Neural progenitor cell (in vitro differentiated cells): ENCODE measurements at regions not wholly inside any gene's neighbourhood (a gene's known extent, or its start where the extent isn't known, plus 50 kb on each side); places are given as distances from the start of the nearest gene placed in this dataset.

Experiments used
- DNase-seq: peaks from one replicate; pipeline ENCODE4 v3.0.0-alpha.2; 2016; ENCODE audit warnings: low spot score
- H2AFZ ChIP-seq: fragments of 200-600 bp; sonication (generic); replicated peaks from 2 replicates; pipeline ENCODE4 v1.6.1; 2016; ENCODE audit warnings: antibody characterized with exemption
- H3F3A ChIP-seq: fragments of 200-600 bp; sonication (generic); 2 replicates; pipeline ENCODE4 v1.6.1; 2016; ENCODE audit warnings: antibody characterized with exemption, low read depth
- H3K27ac ChIP-seq: fragments of 200-600 bp; sonication (generic); 2 replicates; pipeline ENCODE4 v1.5.1; 2016; ENCODE audit warnings: mild to moderate bottlenecking
- H3K27me3 ChIP-seq: fragments of 200-600 bp; sonication (generic); 2 replicates; pipeline ENCODE4 v1.6.1; 2016; ENCODE audit warnings: mild to moderate bottlenecking, moderate library complexity
- H3K36me3 ChIP-seq: fragments of 200-600 bp; sonication (generic); 2 replicates; pipeline ENCODE4 v1.5.1; 2016
- H3K4me1 ChIP-seq: fragments of 200-600 bp; sonication (generic); 2 replicates; pipeline ENCODE4 v1.6.1; 2016; ENCODE audit warnings: mixed run types
- H3K4me2 ChIP-seq: fragments of 200-600 bp; sonication (generic); 2 replicates; pipeline ENCODE4 v1.6.1; 2016
- H3K4me3 ChIP-seq: fragments of 200-600 bp; sonication (generic); 2 replicates; pipeline ENCODE4 v1.5.1; 2016
- H3K79me2 ChIP-seq: fragments of 200-600 bp; sonication (generic); 2 replicates; pipeline ENCODE4 v1.6.1; 2016; ENCODE audit warnings: low read depth
- H3K9ac ChIP-seq: fragments of 200-600 bp; sonication (generic); 2 replicates; pipeline ENCODE4 v1.6.1; 2016
- H3K9me3 ChIP-seq: fragments of 200-600 bp; sonication (generic); 2 replicates; pipeline ENCODE4 v1.5.1; 2016; ENCODE audit warnings: low read depth
- H4K20me1 ChIP-seq: fragments of 200-600 bp; sonication (generic); 2 replicates; pipeline ENCODE4 v1.6.1; 2016; ENCODE audit warnings: low read depth
- H3K27ac Mint-ChIP-seq: 3 replicates; pipeline ENCODE4 v1.8.0; 2021; ENCODE audit warnings: mixed read lengths
- H3K27me3 Mint-ChIP-seq: 2 replicates; pipeline ENCODE4 v1.8.0; 2022; ENCODE audit warnings: low read depth, mild to moderate bottlenecking, inconsistent platforms, moderate library complexity, mixed read lengths; ENCODE audit not compliant: insufficient read depth
- H3K36me3 Mint-ChIP-seq: 3 replicates; pipeline ENCODE4 v1.8.0; 2021; ENCODE audit warnings: mixed read lengths
- H3K4me1 Mint-ChIP-seq: 3 replicates; pipeline ENCODE4 v1.8.0; 2021; ENCODE audit warnings: mixed read lengths
- H3K4me3 Mint-ChIP-seq: 3 replicates; pipeline ENCODE4 v1.8.0; 2021; ENCODE audit warnings: mild to moderate bottlenecking, moderate library complexity, mixed read lengths
- H3K9me3 Mint-ChIP-seq: 3 replicates; pipeline ENCODE4 v1.8.0; 2020; ENCODE audit warnings: mixed read lengths
- EZH2 ChIP-seq: fragments of 200-600 bp; sonication (generic); IDR thresholded peaks from 2 replicates; pipeline ENCODE4 v1.6.1; 2017; ENCODE audit warnings: antibody characterized with exemption, mild to moderate bottlenecking, moderate library complexity
- EZH2phosphoT487 ChIP-seq: fragments of 200-600 bp; sonication (generic); IDR thresholded peaks from 2 replicates; pipeline ENCODE4 v1.6.1; 2017; ENCODE audit warnings: antibody characterized with exemption
- TF ChIP-seq, protein P1 (sequence below): fragments of 200-600 bp; sonication (generic); IDR thresholded peaks from 2 replicates; pipeline ENCODE4 v1.5.1; 2017; ENCODE audit warnings: antibody characterized with exemption, mild to moderate bottlenecking

DNA sequence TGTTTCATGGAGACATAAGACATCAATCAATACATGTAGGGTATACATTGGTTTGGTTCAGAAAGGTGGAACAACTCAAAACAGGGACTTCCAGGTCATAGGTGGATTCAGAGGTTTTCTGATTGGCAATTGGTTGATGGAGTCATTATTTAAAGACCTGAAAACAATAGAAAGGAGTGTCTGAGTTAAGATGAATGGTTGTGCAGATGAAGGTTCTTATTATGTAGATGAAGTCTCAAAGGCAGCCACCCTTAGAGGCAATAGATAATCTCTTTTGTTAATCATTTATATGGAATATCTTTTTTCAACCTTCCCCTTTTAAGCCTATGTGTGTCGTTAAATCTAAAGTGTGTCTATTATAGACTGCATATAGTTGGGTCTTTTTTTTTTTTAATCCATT is 67.8 kb upstream of the LYPLAL1 start:
- Mint-ChIP-seq H3K9me3 (no peaks in the 10 kb centered on the region), H3K4me3 (no peak overlapping the region), H3K4me1 (no peaks in the 10 kb centered on the region), H3K36me3 (no peaks in the 10 kb centered on the region), H3K27me3 (no peaks in the 10 kb centered on the region), H3K27ac (no peak overlapping the region)
- no peak overlapping the region for H3K9ac ChIP-seq
- no peak overlapping the region for H3K27ac ChIP-seq
- H3K79me2 ChIP-seq, result no peaks in the 10 kb centered on the region
- DNase-seq, result no peak
- H3K27me3 ChIP-seq, result no peaks in the 10 kb centered on the region
- no peak overlapping the region for H3K4me3 ChIP-seq
- no peak for TF ChIP-seq EZH2phosphoT487
- TF ChIP-seq, protein P1, sequence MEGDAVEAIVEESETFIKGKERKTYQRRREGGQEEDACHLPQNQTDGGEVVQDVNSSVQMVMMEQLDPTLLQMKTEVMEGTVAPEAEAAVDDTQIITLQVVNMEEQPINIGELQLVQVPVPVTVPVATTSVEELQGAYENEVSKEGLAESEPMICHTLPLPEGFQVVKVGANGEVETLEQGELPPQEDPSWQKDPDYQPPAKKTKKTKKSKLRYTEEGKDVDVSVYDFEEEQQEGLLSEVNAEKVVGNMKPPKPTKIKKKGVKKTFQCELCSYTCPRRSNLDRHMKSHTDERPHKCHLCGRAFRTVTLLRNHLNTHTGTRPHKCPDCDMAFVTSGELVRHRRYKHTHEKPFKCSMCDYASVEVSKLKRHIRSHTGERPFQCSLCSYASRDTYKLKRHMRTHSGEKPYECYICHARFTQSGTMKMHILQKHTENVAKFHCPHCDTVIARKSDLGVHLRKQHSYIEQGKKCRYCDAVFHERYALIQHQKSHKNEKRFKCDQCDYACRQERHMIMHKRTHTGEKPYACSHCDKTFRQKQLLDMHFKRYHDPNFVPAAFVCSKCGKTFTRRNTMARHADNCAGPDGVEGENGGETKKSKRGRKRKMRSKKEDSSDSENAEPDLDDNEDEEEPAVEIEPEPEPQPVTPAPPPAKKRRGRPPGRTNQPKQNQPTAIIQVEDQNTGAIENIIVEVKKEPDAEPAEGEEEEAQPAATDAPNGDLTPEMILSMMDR, result no peak
- TF ChIP-seq EZH2, result no peak
- no peaks in the 10 kb centered on the region for H3K4me1 ChIP-seq
- H3K4me2 ChIP-seq, result no peak overlapping the region
- H2AFZ ChIP-seq, result no peak overlapping the region
- H3F3A ChIP-seq, result no peaks in the 10 kb centered on the region
- no peaks in the 10 kb centered on the region for H3K36me3 ChIP-seq
- no peaks in the 10 kb centered on the region for H4K20me1 ChIP-seq
- H3K9me3 ChIP-seq, result no peaks in the 10 kb centered on the region

DNA sequence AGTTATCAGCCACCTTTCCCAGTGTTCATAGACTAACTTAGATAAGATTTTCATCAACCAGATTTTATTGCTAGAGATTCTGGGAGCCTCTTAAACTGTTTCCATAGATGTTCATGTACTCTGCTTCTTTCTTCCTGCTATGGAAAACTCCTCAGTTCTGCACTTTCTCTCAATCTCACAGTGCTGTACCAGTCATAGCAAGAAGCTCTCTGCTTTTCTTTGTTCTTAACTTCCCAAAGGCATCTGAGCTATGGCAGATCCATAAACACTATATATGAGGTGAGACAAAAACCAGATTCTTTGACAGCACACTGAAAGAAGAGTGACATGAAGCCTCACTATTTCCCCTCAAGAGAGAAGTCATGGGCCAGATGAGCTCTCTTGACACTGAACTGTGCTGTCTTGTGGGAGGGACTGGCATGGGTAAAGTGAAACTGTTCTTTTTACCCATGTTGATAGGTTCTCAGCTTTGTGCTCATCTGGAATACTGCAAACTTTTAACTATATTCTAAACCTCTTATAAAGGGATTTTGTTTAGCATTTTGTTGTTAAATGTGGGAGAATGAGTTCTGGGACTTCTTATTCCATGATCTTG is 64.2 kb upstream of the LYPLAL1 start:
- H3K9me3 Mint-ChIP-seq, result peaks cover 7% of the 10 kb centered on the region
- Histone ChIP-seq H3K9ac (no peak overlapping the region), H3K9me3 (no peaks in the 10 kb centered on the region), H2AFZ (no peak overlapping the region), H3K36me3 (no peaks in the 10 kb centered on the region), H3K27ac (no peak overlapping the region), H3K79me2 (no peaks in the 10 kb centered on the region), H3K4me3 (no peak overlapping the region), H3K27me3 (no peaks in the 10 kb centered on the region), H3F3A (no peaks in the 10 kb centered on the region), H3K4me1 (no peaks in the 10 kb centered on the region), H3K4me2 (no peak overlapping the region), H4K20me1 (no peaks in the 10 kb centered on the region)
- H3K27ac Mint-ChIP-seq, result no peak overlapping the region
- H3K27me3 Mint-ChIP-seq, result no peaks in the 10 kb centered on the region
- H3K36me3 Mint-ChIP-seq, result no peaks in the 10 kb centered on the region
- H3K4me3 Mint-ChIP-seq, result no peak overlapping the region
- H3K4me1 Mint-ChIP-seq, result no peaks in the 10 kb centered on the region
- no peak for TF ChIP-seq EZH2phosphoT487
- no peak for DNase-seq

DNA sequence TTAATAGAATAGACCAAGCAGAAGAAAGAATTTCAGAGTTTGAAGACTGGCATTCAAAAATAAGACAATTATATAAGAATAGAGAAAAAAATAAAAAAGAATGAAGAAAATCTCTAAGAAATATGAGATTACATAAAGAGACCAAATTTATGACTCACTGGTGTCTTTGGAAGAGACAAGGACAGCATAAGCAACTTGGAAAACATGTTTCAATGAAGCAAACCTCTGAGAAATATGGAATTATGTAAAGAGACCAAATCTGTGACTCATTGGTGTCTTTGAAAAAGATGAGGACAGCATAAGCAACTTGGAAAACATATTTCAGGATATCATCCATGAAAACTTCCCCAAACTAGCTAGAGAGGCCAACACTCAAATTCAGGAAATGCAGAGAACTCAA is 60.4 kb upstream of the LYPLAL1 start:
- no peak overlapping the region for H3K27ac Mint-ChIP-seq
- H3K36me3 ChIP-seq, result no peaks in the 10 kb centered on the region
- H2AFZ ChIP-seq, result no peak overlapping the region
- peaks cover 7% of the 10 kb centered on the region for H3K9me3 Mint-ChIP-seq
- no peaks in the 10 kb centered on the region for H3K36me3 Mint-ChIP-seq
- H3F3A ChIP-seq, result no peaks in the 10 kb centered on the region
- no peak overlapping the region for H3K4me3 Mint-ChIP-seq
- no peak overlapping the region for H3K27ac ChIP-seq
- no peaks in the 10 kb centered on the region for H3K4me1 ChIP-seq
- no peaks in the 10 kb centered on the region for H3K9me3 ChIP-seq
- H4K20me1 ChIP-seq, result no peaks in the 10 kb centered on the region
- no peaks in the 10 kb centered on the region for H3K27me3 ChIP-seq
- H3K4me3 ChIP-seq, result no peak overlapping the region
- H3K4me1 Mint-ChIP-seq, result no peaks in the 10 kb centered on the region
- no peak overlapping the region for H3K4me2 ChIP-seq
- H3K9ac ChIP-seq, result no peak overlapping the region
- DNase-seq, result no peak
- no peaks in the 10 kb centered on the region for H3K27me3 Mint-ChIP-seq
- TF ChIP-seq EZH2, result no peak
- TF ChIP-seq EZH2phosphoT487, result no peak
- TF ChIP-seq, protein P1, result no peak
- no peaks in the 10 kb centered on the region for H3K79me2 ChIP-seq

DNA sequence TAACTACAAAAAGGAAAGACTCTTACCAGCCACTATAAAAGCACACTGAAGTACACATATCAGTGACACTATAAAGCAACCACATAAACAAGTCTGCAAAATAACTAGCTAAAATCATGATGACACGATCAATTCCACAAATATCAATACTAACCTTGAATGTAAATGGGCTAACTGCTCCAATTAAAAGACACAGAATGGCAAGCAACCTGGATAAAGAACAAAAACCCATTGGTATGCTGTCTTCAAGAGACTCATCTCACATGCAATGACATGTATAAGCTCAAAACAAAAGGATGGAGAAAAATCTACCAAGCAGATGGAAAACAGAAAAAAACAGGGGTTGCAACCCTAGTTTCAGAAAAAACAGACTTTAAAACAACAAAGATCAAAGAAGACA is 59.7 kb upstream of the LYPLAL1 start:
- H3K36me3 Mint-ChIP-seq, result no peaks in the 10 kb centered on the region
- H3K27ac Mint-ChIP-seq, result no peak overlapping the region
- H3K9me3 Mint-ChIP-seq, result peaks cover 7% of the 10 kb centered on the region
- Histone ChIP-seq H3K27me3 (no peaks in the 10 kb centered on the region), H3K9me3 (no peaks in the 10 kb centered on the region), H3F3A (no peaks in the 10 kb centered on the region), H3K4me1 (no peaks in the 10 kb centered on the region), H4K20me1 (no peaks in the 10 kb centered on the region), H2AFZ (no peak overlapping the region), H3K9ac (no peak overlapping the region), H3K4me2 (no peak overlapping the region), H3K36me3 (no peaks in the 10 kb centered on the region), H3K79me2 (no peaks in the 10 kb centered on the region), H3K27ac (no peak overlapping the region), H3K4me3 (no peak overlapping the region)
- no peak for DNase-seq
- no peaks in the 10 kb centered on the region for H3K4me1 Mint-ChIP-seq
- TF ChIP-seq EZH2phosphoT487, result no peak
- TF ChIP-seq, protein P1, result no peak
- no peak for TF ChIP-seq EZH2
- H3K27me3 Mint-ChIP-seq, result no peaks in the 10 kb centered on the region
- no peak overlapping the region for H3K4me3 Mint-ChIP-seq
